ENCODE measurements at regions not wholly inside any gene's neighbourhood (a gene's known extent, or its start where the extent isn't known, plus 50 kb on each side); places are given as distances from the start of the nearest gene placed in this dataset.

DNA sequence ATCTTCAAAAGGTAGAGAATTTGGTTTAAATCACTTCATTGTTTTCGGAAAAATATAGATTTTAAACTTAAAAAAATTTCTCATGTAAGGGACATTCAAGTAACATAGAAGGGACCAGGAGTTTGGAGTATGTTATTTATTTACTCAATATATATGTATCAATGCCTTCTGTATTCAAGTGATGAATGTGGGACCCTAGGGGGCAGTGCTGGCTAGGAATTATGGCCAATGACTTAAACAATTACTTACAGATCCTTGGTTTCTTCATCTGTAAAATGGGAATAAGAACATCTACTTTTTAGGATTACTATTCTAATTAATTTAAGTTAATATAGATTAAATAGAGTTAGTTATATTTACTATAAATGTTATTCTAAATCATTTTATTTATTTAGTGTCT lies 886.3 kb upstream of the RBFOX1 start:
- DNase-seq (ENCODE audit: low spot score): no peak
- no peak overlapping the region for H3K4me2 ChIP-seq (ENCODE audit: low read length)
- no peaks in the 10 kb centered on the region for H3K9me2 ChIP-seq (ENCODE audit: insufficient read depth, low read length)
- H3K27ac ChIP-seq (ENCODE audit: low read depth, low read length, poor library complexity, severe bottlenecking): no peak overlapping the region
- ChIA-PET CTCF (ENCODE audit: unreplicated experiment) (no interaction called here), POLR2A (no interaction called here)
- H3K4me1 ChIP-seq (ENCODE audit: insufficient read depth, low read length, poor library complexity, severe bottlenecking): no peaks in the 10 kb centered on the region
- no peaks in the 10 kb centered on the region for H4K20me1 ChIP-seq (ENCODE audit: insufficient read depth, low read length)
- intact Hi-C loops (cut with micrococcal nuclease; ENCODE audit: unreplicated experiment): no loop called here
- BruUV-seq (replicated peaks): no TSS peak
- no peaks in the 10 kb centered on the region for H3K9me3 ChIP-seq (ENCODE audit: low read length)
- H3K36me3 ChIP-seq (ENCODE audit: insufficient read depth, low read length): no peaks in the 10 kb centered on the region
- H3K4me3 ChIP-seq (ENCODE audit: low read depth, low read length, poor library complexity, severe bottlenecking): no peak overlapping the region
- TF ChIP-seq, protein P1, sequence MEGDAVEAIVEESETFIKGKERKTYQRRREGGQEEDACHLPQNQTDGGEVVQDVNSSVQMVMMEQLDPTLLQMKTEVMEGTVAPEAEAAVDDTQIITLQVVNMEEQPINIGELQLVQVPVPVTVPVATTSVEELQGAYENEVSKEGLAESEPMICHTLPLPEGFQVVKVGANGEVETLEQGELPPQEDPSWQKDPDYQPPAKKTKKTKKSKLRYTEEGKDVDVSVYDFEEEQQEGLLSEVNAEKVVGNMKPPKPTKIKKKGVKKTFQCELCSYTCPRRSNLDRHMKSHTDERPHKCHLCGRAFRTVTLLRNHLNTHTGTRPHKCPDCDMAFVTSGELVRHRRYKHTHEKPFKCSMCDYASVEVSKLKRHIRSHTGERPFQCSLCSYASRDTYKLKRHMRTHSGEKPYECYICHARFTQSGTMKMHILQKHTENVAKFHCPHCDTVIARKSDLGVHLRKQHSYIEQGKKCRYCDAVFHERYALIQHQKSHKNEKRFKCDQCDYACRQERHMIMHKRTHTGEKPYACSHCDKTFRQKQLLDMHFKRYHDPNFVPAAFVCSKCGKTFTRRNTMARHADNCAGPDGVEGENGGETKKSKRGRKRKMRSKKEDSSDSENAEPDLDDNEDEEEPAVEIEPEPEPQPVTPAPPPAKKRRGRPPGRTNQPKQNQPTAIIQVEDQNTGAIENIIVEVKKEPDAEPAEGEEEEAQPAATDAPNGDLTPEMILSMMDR (conservative IDR thresholded peaks at IDR 0.05; ENCODE audit: low read length): 0 out of 2 replicates have a peak, but pooled peaks have one; percentile 13
- no peak for TF ChIP-seq EZH2phosphoT487 (IDR thresholded peaks at IDR 0.05; ENCODE audit: borderline replicate concordance, low read depth, low read length)
- H3K79me2 ChIP-seq (ENCODE audit: insufficient read depth, low read depth, low read length): no peaks in the 10 kb centered on the region
- no peak overlapping the region for H2AFZ ChIP-seq (ENCODE audit: low read length)

GRCh38 chr16:6439129-6439528 lies 893.5 kb upstream of the RBFOX1 start:
- POLR2A ChIA-PET: no interaction called here
- intact Hi-C loops (cut with micrococcal nuclease; ENCODE audit: unreplicated experiment): no loop called here
- no peaks in the 10 kb centered on the region for H4K20me1 ChIP-seq (ENCODE audit: insufficient read depth, low read length)
- H3K27ac ChIP-seq (ENCODE audit: low read depth, low read length, poor library complexity, severe bottlenecking): no peak overlapping the region
- no peak overlapping the region for H3K4me3 ChIP-seq (ENCODE audit: low read depth, low read length, poor library complexity, severe bottlenecking)
- H3K9me3 ChIP-seq (ENCODE audit: low read length): no peaks in the 10 kb centered on the region
- H2AFZ ChIP-seq (ENCODE audit: low read length): no peak overlapping the region
- BruUV-seq (replicated peaks): no TSS peak
- no peaks in the 10 kb centered on the region for H3K4me1 ChIP-seq (ENCODE audit: insufficient read depth, low read length, poor library complexity, severe bottlenecking)
- no peak overlapping the region for H3K4me2 ChIP-seq (ENCODE audit: low read length)
- DNase-seq (ENCODE audit: low spot score): no peak
- no peaks in the 10 kb centered on the region for H3K9me2 ChIP-seq (ENCODE audit: insufficient read depth, low read length)
- CTCF ChIA-PET (ENCODE audit: unreplicated experiment): no interaction called here
- H3K36me3 ChIP-seq (ENCODE audit: insufficient read depth, low read length): no peaks in the 10 kb centered on the region
- H3K79me2 ChIP-seq (ENCODE audit: insufficient read depth, low read depth, low read length): no peaks in the 10 kb centered on the region
- TF ChIP-seq EZH2phosphoT487 (IDR thresholded peaks at IDR 0.05; ENCODE audit: borderline replicate concordance, low read depth, low read length): no peak
- TF ChIP-seq, protein P1 (conservative IDR thresholded peaks at IDR 0.05; ENCODE audit: low read length): no peak

DNA sequence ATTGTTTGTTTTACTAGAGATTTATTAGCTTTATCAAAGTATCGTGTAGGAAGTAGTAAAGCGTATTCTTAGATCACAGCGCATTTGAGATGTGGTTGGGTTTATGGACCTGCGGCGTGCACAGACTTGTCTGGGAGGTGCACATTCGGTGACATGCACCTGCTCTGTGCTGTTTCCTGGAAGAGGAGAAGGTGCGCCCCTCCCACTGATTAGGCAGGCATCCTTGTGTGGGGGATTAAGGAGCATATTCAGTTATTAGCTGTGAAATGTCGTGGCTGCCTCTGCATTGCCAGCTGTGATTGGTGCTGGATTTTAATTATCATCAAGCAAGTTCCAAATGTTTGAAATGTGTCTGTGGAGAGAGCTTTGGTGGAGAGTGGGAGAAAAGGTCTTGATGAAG lies 903.8 kb upstream of the RBFOX1 start:
- Histone ChIP-seq H3K27ac (ENCODE audit: low read depth, low read length, poor library complexity, severe bottlenecking) (no peak overlapping the region), H3K9me3 (ENCODE audit: low read length) (no peaks in the 10 kb centered on the region), H4K20me1 (ENCODE audit: insufficient read depth, low read length) (no peaks in the 10 kb centered on the region), H3K4me2 (ENCODE audit: low read length) (no peak overlapping the region), H3K4me1 (ENCODE audit: insufficient read depth, low read length, poor library complexity, severe bottlenecking) (no peaks in the 10 kb centered on the region), H3K79me2 (ENCODE audit: insufficient read depth, low read depth, low read length) (no peaks in the 10 kb centered on the region), H3K4me3 (ENCODE audit: low read depth, low read length, poor library complexity, severe bottlenecking) (no peak overlapping the region), H3K36me3 (ENCODE audit: insufficient read depth, low read length) (no peaks in the 10 kb centered on the region), H2AFZ (ENCODE audit: low read length) (no peak overlapping the region), H3K9me2 (ENCODE audit: insufficient read depth, low read length) (no peaks in the 10 kb centered on the region)
- ChIA-PET POLR2A (no interaction called here), CTCF (ENCODE audit: unreplicated experiment) (no interaction called here)
- intact Hi-C loops (cut with micrococcal nuclease; ENCODE audit: unreplicated experiment): no loop called here
- no peak for TF ChIP-seq EZH2phosphoT487 (IDR thresholded peaks at IDR 0.05; ENCODE audit: borderline replicate concordance, low read depth, low read length)
- TF ChIP-seq, protein P1 (conservative IDR thresholded peaks at IDR 0.05; ENCODE audit: low read length): no peak
- no peak for DNase-seq (ENCODE audit: low spot score)
- no TSS peak for BruUV-seq (replicated peaks)
